DND-41 (cell line): ENCODE measurements at regions not wholly inside any gene's neighbourhood (a gene's known extent, or its start where the extent isn't known, plus 50 kb on each side); places are given as distances from the start of the nearest gene placed in this dataset.

ENCODE experiments used
- ATAC-seq: fragments of 200-7000 bp; cut with Tn5 transposase; 3 replicates; pipeline ENCODE4 v1.9.1; 2021; ENCODE audit warnings: low read depth; ENCODE audit not compliant: insufficient read depth
- DNase-seq: peaks from one replicate; pipeline ENCODE4 v3.0.0-alpha.2; 2020
- H2AFZ ChIP-seq: 2 replicates; pipeline ENCODE4 v1.6.0; 2012; ENCODE audit warnings: low read depth, low read length
- H3K27ac ChIP-seq: 2 replicates; pipeline ENCODE4 v1.5.1; 2012; ENCODE audit warnings: low read length, inconsistent platforms
- H3K27me3 ChIP-seq: fragments of 200-600 bp; sonication (generic); 2 replicates; pipeline ENCODE4 v1.6.0; 2012; ENCODE audit warnings: low read length, mild to moderate bottlenecking, inconsistent platforms; ENCODE audit not compliant: insufficient read depth, poor library complexity
- H3K36me3 ChIP-seq: 2 replicates; pipeline ENCODE4 v1.5.1; 2012; ENCODE audit warnings: low read length, inconsistent platforms; ENCODE audit not compliant: insufficient read depth
- H3K4me1 ChIP-seq: 2 replicates; pipeline ENCODE4 v1.5.1; 2012; ENCODE audit warnings: mild to moderate bottlenecking, low read length; ENCODE audit not compliant: insufficient read depth
- H3K4me2 ChIP-seq: 2 replicates; pipeline ENCODE4 v1.6.0; 2012; ENCODE audit warnings: mild to moderate bottlenecking, moderate library complexity, low read length, inconsistent platforms; ENCODE audit not compliant: insufficient read depth
- H3K4me3 ChIP-seq, 2 experiments: fragments of 200-600 bp in 1 of 2; shearing (Covaris generic) in 1 of 2; 2 replicates each; pipeline ENCODE4 v1.5.1; 2012 to 2016; ENCODE audit warnings: inconsistent platforms in 2 of 2, low read length in 2 of 2, mild to moderate bottlenecking in 2 of 2, low read depth in 1 of 2, moderate library complexity in 1 of 2
- H3K79me2 ChIP-seq: 2 replicates; pipeline ENCODE4 v1.6.0; 2012; ENCODE audit warnings: low read length, inconsistent platforms; ENCODE audit not compliant: insufficient read depth
- H3K9ac ChIP-seq: 2 replicates; pipeline ENCODE4 v1.6.0; 2012; ENCODE audit warnings: low read depth, mild to moderate bottlenecking, inconsistent platforms, low read length, moderate library complexity
- H3K9me3 ChIP-seq: 2 replicates; pipeline ENCODE4 v1.5.1; 2012; ENCODE audit warnings: low read length, moderate library complexity, mild to moderate bottlenecking, inconsistent platforms; ENCODE audit not compliant: insufficient read depth, severe bottlenecking
- H4K20me1 ChIP-seq: 2 replicates; pipeline ENCODE4 v1.6.0; 2012; ENCODE audit warnings: low read length; ENCODE audit not compliant: insufficient read depth
- CTCF ChIP-seq: IDR thresholded peaks from 2 replicates; pipeline ENCODE4 v1.5.1; 2012; ENCODE audit warnings: borderline replicate concordance, low read length, moderate library complexity, mild to moderate bottlenecking; ENCODE audit not compliant: poor library complexity, severe bottlenecking; ENCODE audit errors: extremely low read depth
- EZH2 ChIP-seq: IDR thresholded peaks from 3 replicates; pipeline ENCODE4 v1.6.1; 2012; ENCODE audit warnings: borderline replicate concordance, low read depth, mild to moderate bottlenecking, moderate library complexity, low read length, inconsistent platforms; ENCODE audit not compliant: severe bottlenecking

- Histone ChIP-seq H3K4me1 (no peaks in the 10 kb centered on the region), H3K36me3 (no peaks in the 10 kb centered on the region), H3K79me2 (no peaks in the 10 kb centered on the region), H3K4me2 (no peak overlapping the region), H3K9me3 (no peaks in the 10 kb centered on the region), H4K20me1 (no peaks in the 10 kb centered on the region), H2AFZ (no peak overlapping the region), H3K9ac (no peak overlapping the region), H3K27me3 (no peaks in the 10 kb centered on the region), H3K4me3 (no peak overlapping the region), H3K27ac (no peak overlapping the region)
- DNase-seq (no peak), ATAC-seq (no peak)
- TF ChIP-seq CTCF (no peak), EZH2 (no peak)
These were observed 437.4 kb downstream of the RND3 start for GRCh38 chr2:150050036-150050435.

GRCh38 chr2:150047620-150048222 is 439.7 kb downstream of the RND3 start:
- no peak overlapping the region for H3K27ac ChIP-seq
- ATAC-seq (no peak), DNase-seq (no peak)
- H3K36me3 ChIP-seq, result no peaks in the 10 kb centered on the region
- H3K79me2 ChIP-seq, result no peaks in the 10 kb centered on the region
- no peak overlapping the region for H3K4me3 ChIP-seq
- no peak overlapping the region for H2AFZ ChIP-seq
- TF ChIP-seq EZH2, result no peak
- TF ChIP-seq CTCF, result no peak
- H4K20me1 ChIP-seq, result no peaks in the 10 kb centered on the region
- H3K9ac ChIP-seq, result no peak overlapping the region
- no peak overlapping the region for H3K4me2 ChIP-seq
- no peaks in the 10 kb centered on the region for H3K4me1 ChIP-seq
- H3K27me3 ChIP-seq, result no peaks in the 10 kb centered on the region
- H3K9me3 ChIP-seq, result no peaks in the 10 kb centered on the region

- no peaks in the 10 kb centered on the region for H4K20me1 ChIP-seq
- no peaks in the 10 kb centered on the region for H3K9me3 ChIP-seq
- TF ChIP-seq CTCF, result no peak
- TF ChIP-seq EZH2, result no peak
- DNase-seq (no peak), ATAC-seq (no peak)
- no peak overlapping the region for H3K9ac ChIP-seq
- no peak overlapping the region for H3K4me3 ChIP-seq
- H3K27ac ChIP-seq, result no peak overlapping the region
- H3K4me1 ChIP-seq, result no peaks in the 10 kb centered on the region
- no peaks in the 10 kb centered on the region for H3K36me3 ChIP-seq
- H3K27me3 ChIP-seq, result no peaks in the 10 kb centered on the region
- no peak overlapping the region for H3K4me2 ChIP-seq
- no peaks in the 10 kb centered on the region for H3K79me2 ChIP-seq
- no peak overlapping the region for H2AFZ ChIP-seq
These were observed 440.7 kb downstream of the RND3 start for GRCh38 chr2:150046810-150047209.
